Lung (tissue), 11 donors: ENCODE measurements at regions not wholly inside any gene's neighbourhood (a gene's known extent, or its start where the extent isn't known, plus 50 kb on each side); places are given as distances from the start of the nearest gene placed in this dataset.
"Not testable (repeated sequence)": the region's sequence is repeated elsewhere in the genome, so short reads cannot be mapped to it uniquely, and the experiment has no call there.

ENCODE experiments used
- ATAC-seq: fragments of 200-7000 bp; cut with Tn5 transposase; one replicate; pipeline ENCODE4 v1.9.1; 2020; ENCODE audit warnings: moderate number of reproducible peaks; ENCODE audit not compliant: insufficient read depth, low FRiP score
- DNase-seq, 3 donors: peaks; one replicate each; pipeline ENCODE4 v3.0.0-alpha.2; 2013 to 2017
- H3K27ac ChIP-seq, 2 donors: one replicate each; pipeline ENCODE4 v1.5.1; 2013; ENCODE audit warnings: mild to moderate bottlenecking in 2 of 2, moderate library complexity in 2 of 2, control low read depth in 1 of 2, inconsistent platforms in 1 of 2, low read depth in 1 of 2, low read length in 1 of 2
- H3K27me3 ChIP-seq, 3 donors: one replicate each; pipeline ENCODE4 v1.5.1; 2013; ENCODE audit warnings: low read length in 2 of 3; ENCODE audit not compliant: control insufficient read depth in 3 of 3, insufficient read depth in 3 of 3
- H3K36me3 ChIP-seq, 4 donors: one replicate each; pipeline ENCODE4 v1.5.1; 2013; ENCODE audit warnings: low read length in 4 of 4, mild to moderate bottlenecking in 1 of 4, moderate library complexity in 1 of 4; ENCODE audit not compliant: control insufficient read depth in 4 of 4, insufficient read depth in 4 of 4
- H3K4me1 ChIP-seq, 5 donors: one replicate each; pipeline ENCODE4 v1.5.1; 2013; ENCODE audit warnings: low read length in 5 of 5, mild to moderate bottlenecking in 2 of 5, moderate library complexity in 1 of 5; ENCODE audit not compliant: control insufficient read depth in 5 of 5, insufficient read depth in 5 of 5
- H3K4me3 ChIP-seq: one replicate; pipeline ENCODE4 v1.5.1; 2013; ENCODE audit warnings: mild to moderate bottlenecking, control low read depth, moderate library complexity
- H3K9ac ChIP-seq, 2 donors: one replicate each; pipeline ENCODE4 v1.5.1; 2013; ENCODE audit warnings: low read length in 2 of 2, control low read depth in 1 of 2; ENCODE audit not compliant: insufficient read depth in 1 of 2
- H3K9me3 ChIP-seq, 4 donors: one replicate each; pipeline ENCODE4 v1.5.1; 2013; ENCODE audit warnings: low read length in 3 of 4, mild to moderate bottlenecking in 1 of 4, moderate library complexity in 1 of 4; ENCODE audit not compliant: control insufficient read depth in 4 of 4, insufficient read depth in 3 of 4
- CTCF ChIP-seq: IDR thresholded peaks from 2 replicates; pipeline ENCODE4 v1.5.1; 2012; ENCODE audit warnings: mild to moderate bottlenecking; ENCODE audit errors: control extremely low read depth, extremely low read depth
- WGBS, 2 donors: extraction: QIAGEN DNeasy Blood & Tissue Kit; methylation state at CpG; one replicate each; pipeline ENCODE4 v1.1.7; 2013; 5-methylcytosine and 5-hydroxymethylcytosine counted together
- donor health status: control.
- donor health status: control.
- donor health status: Bipolar disorder and iron deficiency.
- donor health status: healthy.
- donor health status: DM: yes; HTN: yes; CAD: no.

GRCh38 chr9:136599811-136600660, 54.2 kb upstream of the NOTCH1 start:
- no peak for ATAC-seq
- 58 to 66% methylated on average over 29 of the region's 29 CpGs for WGBS, 2 donors
- DNase-seq: peak in 2 of 3 donors; percentile 50 to 64

GRCh38 chr9:136599074-136599531, 53.3 kb upstream of the NOTCH1 start:
- Histone ChIP-seq H3K4me1 (peaks cover 0 to 46% (median 3%) of the 10 kb centered on the region in 5 donors), H3K36me3 (no peaks in the 10 kb centered on the region), H3K9me3 (no peaks in the 10 kb centered on the region), H3K4me3 (no peak overlapping the region), H3K27ac (no peak overlapping the region), H3K27me3 (no peaks in the 10 kb centered on the region), H3K9ac (no peak overlapping the region)
- no peak for ATAC-seq
- no peak for TF ChIP-seq CTCF
- DNase-seq: no peak
- WGBS, 2 donors: 81 to 88% methylated on average over 18 of the region's 18 CpGs

More at GRCh38 chr9:136599811-136600660, 54.2 kb upstream of the NOTCH1 start:
- H3K4me1 ChIP-seq: peaks cover 0 to 52% (median 6%) of the 10 kb centered on the region in 5 donors
- no peak overlapping the region for H3K9ac ChIP-seq
- H3K27me3 ChIP-seq: no peaks in the 10 kb centered on the region
- TF ChIP-seq CTCF: no peak
- H3K9me3 ChIP-seq: no peaks in the 10 kb centered on the region
- H3K4me3 ChIP-seq: no peak overlapping the region
- H3K36me3 ChIP-seq: no peaks in the 10 kb centered on the region
- H3K27ac ChIP-seq: no peak overlapping the region

- H3K4me1 ChIP-seq: peaks cover 0 to 46% (median 3%) of the 10 kb centered on the region in 5 donors
- DNase-seq: not testable (repeated sequence)
- WGBS, 2 donors: 85 to 93% methylated on average over 7 to 12 of the region's 13 CpGs
These were observed 52.7 kb upstream of the NOTCH1 start for GRCh38 chr9:136598390-136599073.

GRCh38 chr9:136597965-136598364, 52.1 kb upstream of the NOTCH1 start:
- no peak for TF ChIP-seq CTCF
- peaks cover 0 to 45% (median 3%) of the 10 kb centered on the region in 5 donors for H3K4me1 ChIP-seq
- 94 to 96% methylated on average over 9 of the region's 9 CpGs for WGBS, 2 donors
- DNase-seq: no peak
- H3K9ac ChIP-seq: no peak overlapping the region
- no peaks in the 10 kb centered on the region for H3K9me3 ChIP-seq
- no peaks in the 10 kb centered on the region for H3K27me3 ChIP-seq
- no peak overlapping the region for H3K27ac ChIP-seq
- H3K4me3 ChIP-seq: no peak overlapping the region
- no peaks in the 10 kb centered on the region for H3K36me3 ChIP-seq
- no peak for ATAC-seq

More at GRCh38 chr9:136598390-136599073, 52.7 kb upstream of the NOTCH1 start:
- ATAC-seq, H3K9ac ChIP-seq, H3K9me3 ChIP-seq, H3K27me3 ChIP-seq, H3K4me3 ChIP-seq, H3K36me3 ChIP-seq, H3K27ac ChIP-seq: not testable (repeated sequence)
